ENCODE measurements at regions not wholly inside any gene's neighbourhood (a gene's known extent, or its start where the extent isn't known, plus 50 kb on each side); places are given as distances from the start of the nearest gene placed in this dataset.

DNA sequence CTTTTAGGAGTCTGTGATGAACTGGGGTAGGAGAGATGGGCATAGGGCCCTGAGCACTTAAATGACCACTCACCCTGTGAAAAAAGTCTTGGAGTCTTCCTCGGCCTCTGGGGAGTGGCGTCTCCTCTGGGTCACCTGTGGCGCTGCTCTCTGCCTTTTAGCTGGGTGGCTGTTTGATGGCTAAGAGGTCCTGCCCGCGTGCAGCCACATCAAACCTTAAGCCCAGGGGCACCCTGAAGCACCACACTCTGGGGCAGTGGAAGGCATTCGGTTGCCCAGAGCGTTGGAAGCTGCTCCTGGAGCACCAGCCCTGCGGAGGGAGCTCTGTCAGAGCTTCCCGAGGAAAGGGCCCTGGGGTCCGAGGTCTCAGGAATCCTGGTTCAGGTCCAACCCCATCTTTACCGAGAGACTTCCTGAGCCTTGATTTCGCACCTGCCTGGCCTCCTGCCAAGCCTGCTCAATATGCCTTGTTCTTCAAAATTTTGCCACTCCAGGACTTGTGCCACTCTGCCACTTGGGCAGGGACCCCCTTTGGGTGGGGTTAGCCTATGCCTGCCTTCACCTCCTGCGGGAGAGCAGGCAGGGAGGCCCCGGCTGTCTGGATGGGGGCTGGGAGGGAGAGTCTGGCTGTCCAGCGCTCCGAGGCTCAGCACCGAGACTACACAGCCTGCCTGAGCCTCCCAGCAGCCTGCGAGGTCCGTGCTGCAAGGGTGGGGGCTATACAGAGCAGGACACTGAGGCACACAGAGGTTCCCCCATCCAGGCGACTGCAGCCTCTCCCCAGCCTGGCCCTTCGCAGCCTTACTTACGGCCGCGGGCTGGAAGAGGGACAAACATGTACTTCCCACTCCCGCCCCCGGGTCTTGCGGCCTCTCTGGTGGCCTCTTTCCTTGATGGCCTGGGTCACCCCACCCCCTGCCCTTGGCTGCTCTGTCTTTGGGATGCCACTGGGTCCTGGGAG lies 63.4 kb upstream of the RNU6ATAC start:
- TF ChIP-seq POLR2A (IDR thresholded peaks at IDR 0.05): no peak
- TF ChIP-seq, protein P1, sequence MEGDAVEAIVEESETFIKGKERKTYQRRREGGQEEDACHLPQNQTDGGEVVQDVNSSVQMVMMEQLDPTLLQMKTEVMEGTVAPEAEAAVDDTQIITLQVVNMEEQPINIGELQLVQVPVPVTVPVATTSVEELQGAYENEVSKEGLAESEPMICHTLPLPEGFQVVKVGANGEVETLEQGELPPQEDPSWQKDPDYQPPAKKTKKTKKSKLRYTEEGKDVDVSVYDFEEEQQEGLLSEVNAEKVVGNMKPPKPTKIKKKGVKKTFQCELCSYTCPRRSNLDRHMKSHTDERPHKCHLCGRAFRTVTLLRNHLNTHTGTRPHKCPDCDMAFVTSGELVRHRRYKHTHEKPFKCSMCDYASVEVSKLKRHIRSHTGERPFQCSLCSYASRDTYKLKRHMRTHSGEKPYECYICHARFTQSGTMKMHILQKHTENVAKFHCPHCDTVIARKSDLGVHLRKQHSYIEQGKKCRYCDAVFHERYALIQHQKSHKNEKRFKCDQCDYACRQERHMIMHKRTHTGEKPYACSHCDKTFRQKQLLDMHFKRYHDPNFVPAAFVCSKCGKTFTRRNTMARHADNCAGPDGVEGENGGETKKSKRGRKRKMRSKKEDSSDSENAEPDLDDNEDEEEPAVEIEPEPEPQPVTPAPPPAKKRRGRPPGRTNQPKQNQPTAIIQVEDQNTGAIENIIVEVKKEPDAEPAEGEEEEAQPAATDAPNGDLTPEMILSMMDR (IDR thresholded peaks at IDR 0.05): no peak
